Neural progenitor cell (in vitro differentiated cells): ENCODE measurements at regions not wholly inside any gene's neighbourhood (a gene's known extent, or its start where the extent isn't known, plus 50 kb on each side); places are given as distances from the start of the nearest gene placed in this dataset.

Experiments
- DNase-seq: peaks from one replicate; pipeline ENCODE4 v3.0.0-alpha.2; 2016; ENCODE audit warnings: low spot score
- H2AFZ ChIP-seq: fragments of 200-600 bp; sonication (generic); replicated peaks from 2 replicates; pipeline ENCODE4 v1.6.1; 2016; ENCODE audit warnings: antibody characterized with exemption
- H3F3A ChIP-seq: fragments of 200-600 bp; sonication (generic); 2 replicates; pipeline ENCODE4 v1.6.1; 2016; ENCODE audit warnings: antibody characterized with exemption, low read depth
- H3K27ac ChIP-seq: fragments of 200-600 bp; sonication (generic); 2 replicates; pipeline ENCODE4 v1.5.1; 2016; ENCODE audit warnings: mild to moderate bottlenecking
- H3K27me3 ChIP-seq: fragments of 200-600 bp; sonication (generic); 2 replicates; pipeline ENCODE4 v1.6.1; 2016; ENCODE audit warnings: mild to moderate bottlenecking, moderate library complexity
- H3K36me3 ChIP-seq: fragments of 200-600 bp; sonication (generic); 2 replicates; pipeline ENCODE4 v1.5.1; 2016
- H3K4me1 ChIP-seq: fragments of 200-600 bp; sonication (generic); 2 replicates; pipeline ENCODE4 v1.6.1; 2016; ENCODE audit warnings: mixed run types
- H3K4me2 ChIP-seq: fragments of 200-600 bp; sonication (generic); 2 replicates; pipeline ENCODE4 v1.6.1; 2016
- H3K4me3 ChIP-seq: fragments of 200-600 bp; sonication (generic); 2 replicates; pipeline ENCODE4 v1.5.1; 2016
- H3K79me2 ChIP-seq: fragments of 200-600 bp; sonication (generic); 2 replicates; pipeline ENCODE4 v1.6.1; 2016; ENCODE audit warnings: low read depth
- H3K9ac ChIP-seq: fragments of 200-600 bp; sonication (generic); 2 replicates; pipeline ENCODE4 v1.6.1; 2016
- H3K9me3 ChIP-seq: fragments of 200-600 bp; sonication (generic); 2 replicates; pipeline ENCODE4 v1.5.1; 2016; ENCODE audit warnings: low read depth
- H4K20me1 ChIP-seq: fragments of 200-600 bp; sonication (generic); 2 replicates; pipeline ENCODE4 v1.6.1; 2016; ENCODE audit warnings: low read depth
- H3K27ac Mint-ChIP-seq: 3 replicates; pipeline ENCODE4 v1.8.0; 2021; ENCODE audit warnings: mixed read lengths
- H3K27me3 Mint-ChIP-seq: 2 replicates; pipeline ENCODE4 v1.8.0; 2022; ENCODE audit warnings: low read depth, mild to moderate bottlenecking, inconsistent platforms, moderate library complexity, mixed read lengths; ENCODE audit not compliant: insufficient read depth
- H3K36me3 Mint-ChIP-seq: 3 replicates; pipeline ENCODE4 v1.8.0; 2021; ENCODE audit warnings: mixed read lengths
- H3K4me1 Mint-ChIP-seq: 3 replicates; pipeline ENCODE4 v1.8.0; 2021; ENCODE audit warnings: mixed read lengths
- H3K4me3 Mint-ChIP-seq: 3 replicates; pipeline ENCODE4 v1.8.0; 2021; ENCODE audit warnings: mild to moderate bottlenecking, moderate library complexity, mixed read lengths
- H3K9me3 Mint-ChIP-seq: 3 replicates; pipeline ENCODE4 v1.8.0; 2020; ENCODE audit warnings: mixed read lengths
- CTCF ChIP-seq: fragments of 200-600 bp; sonication (generic); IDR thresholded peaks from 2 replicates; pipeline ENCODE4 v1.5.1; 2017; ENCODE audit warnings: antibody characterized with exemption, mild to moderate bottlenecking
- EZH2 ChIP-seq: fragments of 200-600 bp; sonication (generic); IDR thresholded peaks from 2 replicates; pipeline ENCODE4 v1.6.1; 2017; ENCODE audit warnings: antibody characterized with exemption, mild to moderate bottlenecking, moderate library complexity
- EZH2phosphoT487 ChIP-seq: fragments of 200-600 bp; sonication (generic); IDR thresholded peaks from 2 replicates; pipeline ENCODE4 v1.6.1; 2017; ENCODE audit warnings: antibody characterized with exemption

GRCh38 chr5:89967771-89968444, 441.6 kb downstream of the CETN3 start:
- no peaks in the 10 kb centered on the region for H3F3A ChIP-seq
- Mint-ChIP-seq H3K4me1 (peaks cover 51% of the 10 kb centered on the region), H3K36me3 (no peaks in the 10 kb centered on the region), H3K9me3 (no peaks in the 10 kb centered on the region), H3K27ac (no peak overlapping the region), H3K27me3 (no peaks in the 10 kb centered on the region), H3K4me3 (no peak overlapping the region)
- H2AFZ ChIP-seq: no peak overlapping the region
- H3K9me3 ChIP-seq: no peaks in the 10 kb centered on the region
- peaks cover 4% of the 10 kb centered on the region for H3K4me1 ChIP-seq
- no peak overlapping the region for H3K27ac ChIP-seq
- no peak for TF ChIP-seq EZH2
- no peak for TF ChIP-seq EZH2phosphoT487
- no peak for TF ChIP-seq CTCF
- DNase-seq: no peak
- H3K27me3 ChIP-seq: no peaks in the 10 kb centered on the region
- no peak overlapping the region for H3K4me3 ChIP-seq
- H3K36me3 ChIP-seq: no peaks in the 10 kb centered on the region
- no peaks in the 10 kb centered on the region for H4K20me1 ChIP-seq
- H3K79me2 ChIP-seq: no peaks in the 10 kb centered on the region
- H3K9ac ChIP-seq: no peak overlapping the region
- no peak overlapping the region for H3K4me2 ChIP-seq

- Mint-ChIP-seq H3K27me3 (peaks cover 3% of the 10 kb centered on the region), H3K9me3 (peaks cover 3% of the 10 kb centered on the region)
These were observed 452.7 kb downstream of the CETN3 start for GRCh38 chr5:89956838-89957237.

GRCh38 chr5:89954916-89955315, 454.6 kb downstream of the CETN3 start:
- Mint-ChIP-seq H3K27ac (peak overlapping the region; percentile 84), H3K4me1 (peaks cover 45% of the 10 kb centered on the region), H3K9me3 (no peaks in the 10 kb centered on the region), H3K4me3 (no peak overlapping the region), H3K27me3 (peaks cover 3% of the 10 kb centered on the region), H3K36me3 (no peaks in the 10 kb centered on the region)
- H3K9me3 ChIP-seq: no peaks in the 10 kb centered on the region
- no peaks in the 10 kb centered on the region for H3K79me2 ChIP-seq
- no peak overlapping the region for H3K27ac ChIP-seq
- no peaks in the 10 kb centered on the region for H4K20me1 ChIP-seq
- H3K27me3 ChIP-seq: no peaks in the 10 kb centered on the region
- H3K4me1 ChIP-seq: peaks cover 15% of the 10 kb centered on the region
- H3K4me2 ChIP-seq: peak overlapping the region; percentile 39
- TF ChIP-seq EZH2phosphoT487: no peak
- no peak for TF ChIP-seq CTCF
- no peak for TF ChIP-seq EZH2
- DNase-seq: peak; percentile 21
- no peaks in the 10 kb centered on the region for H3K36me3 ChIP-seq
- no peaks in the 10 kb centered on the region for H3F3A ChIP-seq
- no peak overlapping the region for H3K9ac ChIP-seq
- H2AFZ ChIP-seq: no peak overlapping the region
- H3K4me3 ChIP-seq: no peak overlapping the region

More at GRCh38 chr5:89956838-89957237, 452.7 kb downstream of the CETN3 start:
- no peak overlapping the region for H3K27ac ChIP-seq
- peaks cover 15% of the 10 kb centered on the region for H3K4me1 ChIP-seq
- H3K4me3 ChIP-seq: no peak overlapping the region
- no peak overlapping the region for H3K4me3 Mint-ChIP-seq
- H3K4me2 ChIP-seq: no peak overlapping the region
- no peaks in the 10 kb centered on the region for H3K79me2 ChIP-seq
- DNase-seq: no peak
- H2AFZ ChIP-seq: no peak overlapping the region
- H3K9me3 ChIP-seq: no peaks in the 10 kb centered on the region
- no peak for TF ChIP-seq EZH2phosphoT487
- TF ChIP-seq CTCF: no peak
- TF ChIP-seq EZH2: no peak
- no peaks in the 10 kb centered on the region for H3K36me3 Mint-ChIP-seq
- no peak overlapping the region for H3K27ac Mint-ChIP-seq
- no peaks in the 10 kb centered on the region for H3F3A ChIP-seq
- H3K27me3 ChIP-seq: no peaks in the 10 kb centered on the region
- no peak overlapping the region for H3K9ac ChIP-seq
- H3K4me1 Mint-ChIP-seq: peaks cover 45% of the 10 kb centered on the region
- H4K20me1 ChIP-seq: no peaks in the 10 kb centered on the region
- H3K36me3 ChIP-seq: no peaks in the 10 kb centered on the region
